ENCODE measurements at regions not wholly inside any gene's neighbourhood (a gene's known extent, or its start where the extent isn't known, plus 50 kb on each side); places are given as distances from the start of the nearest gene placed in this dataset.
A peak's percentile ranks its signal among the peaks of the same experiment; 100 is the strongest.
"Not testable (repeated sequence)": the region's sequence is repeated elsewhere in the genome, so short reads cannot be mapped to it uniquely, and the experiment has no call there.

- DNase-seq = peak in 2 of 5 experiments; percentile 3 to 54
These were observed 124.4 kb upstream of the KRR1 start for GRCh38 chr12:75635606-75636444.

- DNase-seq = no peak
These were observed 123.1 kb upstream of the KRR1 start for GRCh38 chr12:75634244-75635222.

GRCh38 chr12:75633789-75634188 is 122.4 kb upstream of the KRR1 start:
- DNase-seq = no peak

GRCh38 chr12:75632442-75632841 is 121.0 kb upstream of the KRR1 start:
- DNase-seq = no peak

GRCh38 chr12:75631831-75632230 is 120.4 kb upstream of the KRR1 start:
- DNase-seq = no peak

- DNase-seq = no peak
These were observed 118.7 kb upstream of the KRR1 start for GRCh38 chr12:75630091-75630490.

- DNase-seq = no peak
These were observed 117.5 kb upstream of the KRR1 start for GRCh38 chr12:75628916-75629315.

- DNase-seq = no peak
These were observed 117.1 kb upstream of the KRR1 start for GRCh38 chr12:75628511-75628910.

GRCh38 chr12:75623631-75624154 is 112.3 kb upstream of the KRR1 start:
- no peak for DNase-seq

- no peak for DNase-seq
These were observed 111.1 kb upstream of the KRR1 start for GRCh38 chr12:75622492-75622891.

GRCh38 chr12:75614396-75614795 is 103.0 kb upstream of the KRR1 start:
- DNase-seq = not testable (repeated sequence)

- DNase-seq = no peak
These were observed 102.6 kb upstream of the KRR1 start for GRCh38 chr12:75613981-75614380.

- DNase-seq = no peak
These were observed 99.6 kb upstream of the KRR1 start for GRCh38 chr12:75611041-75611440.

- DNase-seq = no peak
These were observed 95.5 kb upstream of the KRR1 start for GRCh38 chr12:75606956-75607355.

- no peak for DNase-seq
These were observed 94.7 kb upstream of the KRR1 start for GRCh38 chr12:75606151-75606550.

- DNase-seq = no peak
These were observed 92.1 kb upstream of the KRR1 start for GRCh38 chr12:75603475-75603874.

GRCh38 chr12:75602106-75602505 is 90.7 kb upstream of the KRR1 start:
- DNase-seq = no peak

GRCh38 chr12:75600146-75600545 is 88.7 kb upstream of the KRR1 start:
- DNase-seq = no peak

GRCh38 chr12:75599061-75599460 is 87.7 kb upstream of the KRR1 start:
- DNase-seq = no peak

GRCh38 chr12:75596406-75596805 is 85.0 kb upstream of the KRR1 start:
- DNase-seq = no peak

- no peak for DNase-seq
These were observed 81.4 kb upstream of the KRR1 start for GRCh38 chr12:75592638-75593335.

- no peak for DNase-seq
These were observed 80.7 kb upstream of the KRR1 start for GRCh38 chr12:75592086-75592485.

GRCh38 chr12:75591628-75592027 is 80.2 kb upstream of the KRR1 start:
- no peak for DNase-seq
